T-helper 2 cell treated with Interferon-gamma antibody and Interleukin-4, amounts not matched to agents 5 μg/mL and 100 μg/mL, for 36 hours (primary cell): ENCODE measurements at regions not wholly inside any gene's neighbourhood (a gene's known extent, or its start where the extent isn't known, plus 50 kb on each side); places are given as distances from the start of the nearest gene placed in this dataset.
A peak's percentile ranks its signal among the peaks of the same experiment; 100 is the strongest.
"Not testable (repeated sequence)": the region's sequence is repeated elsewhere in the genome, so short reads cannot be mapped to it uniquely, and the experiment has no call there.

Experiments
- DNase-seq: peaks from one replicate; pipeline ENCODE4 v3.0.0; 2021; ENCODE audit warnings: low spot score
- H3K27ac Mint-ChIP-seq: one replicate; pipeline ENCODE4 v1.8.0; 2021; ENCODE audit warnings: mild to moderate bottlenecking, mixed read lengths
- H3K27me3 Mint-ChIP-seq: one replicate; pipeline ENCODE4 v1.8.0; 2021; ENCODE audit warnings: low read depth, mixed read lengths
- H3K36me3 Mint-ChIP-seq: one replicate; pipeline ENCODE4 v1.8.0; 2021; ENCODE audit warnings: low read depth, mixed read lengths
- H3K4me1 Mint-ChIP-seq: one replicate; pipeline ENCODE4 v1.8.0; 2021; ENCODE audit warnings: low read depth, mixed read lengths
- H3K4me3 Mint-ChIP-seq: one replicate; pipeline ENCODE4 v1.8.0; 2022; ENCODE audit warnings: mild to moderate bottlenecking, moderate library complexity, mixed read lengths
- H3K9me3 Mint-ChIP-seq: one replicate; pipeline ENCODE4 v1.8.0; 2021; ENCODE audit warnings: mixed read lengths

GRCh38 chr4:43089730-43090129, 197.2 kb downstream of the GRXCR1 start:
- H3K4me3 Mint-ChIP-seq = no peak overlapping the region
- peaks cover 4% of the 10 kb centered on the region for H3K9me3 Mint-ChIP-seq
- H3K27ac Mint-ChIP-seq = no peak overlapping the region
- DNase-seq = no peak
- H3K36me3 Mint-ChIP-seq = no peaks in the 10 kb centered on the region
- H3K27me3 Mint-ChIP-seq = no peaks in the 10 kb centered on the region
- H3K4me1 Mint-ChIP-seq = no peaks in the 10 kb centered on the region

DNA sequence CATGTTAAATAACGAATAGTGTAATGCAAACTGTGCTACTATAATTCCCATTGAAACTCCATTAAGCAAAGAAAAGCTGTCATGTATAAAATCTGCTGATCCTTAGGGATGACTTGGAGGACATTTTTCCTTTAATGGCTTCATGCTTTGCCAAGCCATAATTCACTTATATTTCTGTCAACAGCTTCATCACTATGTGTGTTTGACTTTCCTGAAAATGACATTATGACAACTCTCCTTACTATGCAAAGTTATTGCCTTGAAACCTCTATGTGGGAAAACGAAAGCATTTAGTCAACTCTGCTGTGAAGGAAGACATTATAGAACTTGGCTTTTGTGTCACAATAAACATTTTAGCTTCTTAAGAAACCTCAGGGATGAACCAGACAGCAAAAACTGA, 210.5 kb downstream of the GRXCR1 start:
- H3K4me3 Mint-ChIP-seq = no peak overlapping the region

GRCh38 chr4:43112139-43112538, 219.6 kb downstream of the GRXCR1 start:
- no peaks in the 10 kb centered on the region for H3K27me3 Mint-ChIP-seq
- no peaks in the 10 kb centered on the region for H3K36me3 Mint-ChIP-seq
- no peak overlapping the region for H3K27ac Mint-ChIP-seq
- H3K4me1 Mint-ChIP-seq = no peaks in the 10 kb centered on the region
- no peak for DNase-seq
- no peaks in the 10 kb centered on the region for H3K9me3 Mint-ChIP-seq
- H3K4me3 Mint-ChIP-seq = no peak overlapping the region

More for the DNA sequence above, 210.5 kb downstream of the GRXCR1 start:
- Mint-ChIP-seq H3K4me1 (no peaks in the 10 kb centered on the region), H3K27ac (no peak overlapping the region), H3K9me3 (peaks cover 3% of the 10 kb centered on the region), H3K36me3 (no peaks in the 10 kb centered on the region), H3K27me3 (no peaks in the 10 kb centered on the region)
- no peak for DNase-seq

GRCh38 chr4:43113196-43113595, 220.7 kb downstream of the GRXCR1 start:
- no peaks in the 10 kb centered on the region for H3K36me3 Mint-ChIP-seq
- no peaks in the 10 kb centered on the region for H3K27me3 Mint-ChIP-seq
- DNase-seq = no peak
- no peaks in the 10 kb centered on the region for H3K4me1 Mint-ChIP-seq
- H3K27ac Mint-ChIP-seq = no peak overlapping the region
- H3K4me3 Mint-ChIP-seq = no peak overlapping the region
- peaks cover 4% of the 10 kb centered on the region for H3K9me3 Mint-ChIP-seq

- no peak for DNase-seq
- H3K27ac Mint-ChIP-seq = no peak overlapping the region
- no peaks in the 10 kb centered on the region for H3K36me3 Mint-ChIP-seq
- no peaks in the 10 kb centered on the region for H3K4me1 Mint-ChIP-seq
- no peaks in the 10 kb centered on the region for H3K27me3 Mint-ChIP-seq
- H3K9me3 Mint-ChIP-seq = no peaks in the 10 kb centered on the region
- no peak overlapping the region for H3K4me3 Mint-ChIP-seq
Observed at GRCh38 chr4:43126595-43126994, 234.1 kb downstream of the GRXCR1 start.

DNA sequence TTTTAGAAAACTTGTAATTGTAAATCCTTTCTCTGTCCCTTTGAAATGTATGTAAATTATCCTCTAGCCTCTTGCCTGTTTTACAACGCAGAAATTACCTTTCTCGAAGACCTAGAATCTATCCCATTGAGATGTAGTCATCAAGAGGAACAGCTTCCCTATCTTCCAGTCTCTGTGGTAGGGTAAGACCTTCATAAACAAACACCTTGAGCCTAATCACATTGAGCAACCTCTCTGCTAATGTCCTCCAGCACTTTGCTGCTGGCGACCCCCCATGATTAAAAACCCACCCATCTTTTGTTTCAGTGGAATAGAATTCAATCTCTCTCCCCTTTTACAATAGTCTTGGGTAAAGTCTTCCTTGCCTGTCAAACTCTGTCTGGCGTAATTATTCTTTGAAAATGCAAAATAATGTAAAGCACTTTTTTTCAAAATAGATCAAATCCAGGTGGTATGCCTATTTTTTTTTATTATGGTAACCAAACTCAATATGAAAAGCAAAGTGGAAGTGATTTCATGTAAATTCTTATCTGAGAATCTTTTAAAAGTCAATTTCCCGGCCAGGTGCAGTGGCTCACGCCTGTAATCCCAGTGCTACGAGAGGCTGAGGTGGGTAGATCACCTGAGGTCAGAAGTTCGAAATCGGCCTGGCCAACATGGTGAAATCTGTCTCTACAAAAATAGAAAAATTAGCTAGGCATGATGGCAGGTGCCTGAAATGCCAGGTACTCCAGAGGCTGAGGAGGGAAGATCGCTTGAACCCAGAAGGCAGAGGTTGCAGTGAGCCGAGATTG, 237.9 kb downstream of the GRXCR1 start:
- H3K27me3 Mint-ChIP-seq = no peaks in the 10 kb centered on the region
- no peaks in the 10 kb centered on the region for H3K4me1 Mint-ChIP-seq
- no peaks in the 10 kb centered on the region for H3K9me3 Mint-ChIP-seq
- no peaks in the 10 kb centered on the region for H3K36me3 Mint-ChIP-seq
- no peak for DNase-seq
- H3K4me3 Mint-ChIP-seq = no peak overlapping the region
- H3K27ac Mint-ChIP-seq = no peak overlapping the region

DNA sequence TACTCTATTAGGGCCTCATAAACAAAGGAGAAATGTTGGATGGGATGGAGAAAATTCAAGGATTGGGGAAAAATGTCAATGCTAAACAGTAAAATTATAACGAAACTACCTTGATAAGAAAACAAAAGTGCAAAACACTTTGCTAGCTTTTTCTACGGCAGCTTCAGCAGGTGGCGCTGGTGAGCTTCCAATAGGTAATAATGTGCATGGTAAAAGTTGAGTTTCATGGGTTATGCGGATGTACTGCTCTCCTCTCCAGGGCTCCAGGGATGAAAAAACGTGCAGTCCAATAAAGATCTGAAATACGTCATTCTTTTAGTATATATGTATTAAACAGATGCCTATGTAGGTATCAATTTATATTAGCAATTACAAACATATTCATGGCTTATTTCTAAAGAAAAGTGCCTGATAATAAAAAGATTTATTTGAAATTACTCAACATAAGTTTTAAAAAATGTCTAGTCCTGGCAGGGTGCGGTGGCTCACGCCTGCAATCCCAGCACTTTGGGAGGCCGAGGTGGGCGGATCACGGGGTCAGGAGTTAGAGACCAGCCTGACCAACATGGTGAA, 239.6 kb downstream of the GRXCR1 start:
- Mint-ChIP-seq H3K4me3 (no peak overlapping the region), H3K9me3 (no peaks in the 10 kb centered on the region), H3K36me3 (no peaks in the 10 kb centered on the region), H3K4me1 (no peaks in the 10 kb centered on the region), H3K27me3 (no peaks in the 10 kb centered on the region), H3K27ac (no peak overlapping the region)
- peak; percentile 10 for DNase-seq

GRCh38 chr4:43133566-43133965, 241.1 kb downstream of the GRXCR1 start:
- H3K9me3 Mint-ChIP-seq = no peaks in the 10 kb centered on the region
- H3K27me3 Mint-ChIP-seq = no peaks in the 10 kb centered on the region
- no peak for DNase-seq
- no peak overlapping the region for H3K27ac Mint-ChIP-seq
- H3K36me3 Mint-ChIP-seq = no peaks in the 10 kb centered on the region
- H3K4me3 Mint-ChIP-seq = no peak overlapping the region
- H3K4me1 Mint-ChIP-seq = no peaks in the 10 kb centered on the region

DNA sequence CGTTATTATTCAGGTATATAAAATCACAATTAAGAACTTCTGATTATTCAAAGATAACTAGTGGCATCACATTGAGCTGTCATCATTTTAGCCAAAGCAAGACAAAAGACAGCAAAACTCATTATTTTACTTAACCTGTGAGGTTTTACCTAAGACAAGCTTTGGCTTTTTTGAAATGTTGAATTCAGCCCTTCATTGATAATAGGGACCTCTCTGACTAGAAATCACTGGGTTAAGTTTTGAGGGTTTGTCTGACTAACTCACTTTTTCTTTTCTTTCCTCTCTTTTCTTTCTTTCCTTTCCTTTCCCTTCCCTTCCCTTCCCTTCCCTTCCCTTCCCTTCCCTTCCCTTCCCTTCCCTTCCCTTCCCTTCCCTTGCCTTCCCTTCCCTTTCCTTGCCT, 244.2 kb downstream of the GRXCR1 start:
- no peak for DNase-seq
- H3K9me3 Mint-ChIP-seq = peaks cover 4% of the 10 kb centered on the region
- no peaks in the 10 kb centered on the region for H3K27me3 Mint-ChIP-seq
- H3K36me3 Mint-ChIP-seq = no peaks in the 10 kb centered on the region
- no peak overlapping the region for H3K4me3 Mint-ChIP-seq
- no peaks in the 10 kb centered on the region for H3K4me1 Mint-ChIP-seq
- no peak overlapping the region for H3K27ac Mint-ChIP-seq

- H3K27me3 Mint-ChIP-seq = no peaks in the 10 kb centered on the region
- H3K4me3 Mint-ChIP-seq = no peak overlapping the region
- H3K9me3 Mint-ChIP-seq = peaks cover 15% of the 10 kb centered on the region
- H3K27ac Mint-ChIP-seq = no peak overlapping the region
- DNase-seq = no peak
- H3K36me3 Mint-ChIP-seq = no peaks in the 10 kb centered on the region
- H3K4me1 Mint-ChIP-seq = no peaks in the 10 kb centered on the region
Observed at GRCh38 chr4:43146198-43146597, 253.7 kb downstream of the GRXCR1 start.

DNA sequence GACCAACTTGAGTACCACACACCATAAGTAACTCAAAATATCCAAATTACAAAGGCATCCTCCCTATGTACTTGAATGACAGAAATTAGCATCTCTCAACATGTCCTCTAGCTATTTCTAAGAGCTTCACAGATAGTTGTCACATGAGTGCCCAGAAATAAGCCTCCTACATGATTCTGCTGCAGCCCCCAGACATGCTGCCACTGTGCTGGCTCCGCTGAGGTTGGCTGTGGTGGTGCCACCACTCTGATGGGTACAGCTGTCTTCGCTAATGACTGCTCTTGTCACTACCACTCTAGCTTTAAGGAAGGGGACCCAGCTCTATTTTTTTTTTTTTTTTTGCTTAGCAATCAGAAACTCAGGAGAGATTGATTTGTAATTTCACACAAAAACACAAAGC, 256.0 kb downstream of the GRXCR1 start:
- Mint-ChIP-seq H3K4me1 (no peaks in the 10 kb centered on the region), H3K27me3 (no peaks in the 10 kb centered on the region), H3K36me3 (no peaks in the 10 kb centered on the region), H3K9me3 (peaks cover 25% of the 10 kb centered on the region), H3K4me3 (no peak overlapping the region), H3K27ac (no peak overlapping the region)
- no peak for DNase-seq

GRCh38 chr4:43163101-43163792, 270.7 kb downstream of the GRXCR1 start:
- Mint-ChIP-seq H3K4me1 (no peaks in the 10 kb centered on the region), H3K36me3 (no peaks in the 10 kb centered on the region), H3K9me3 (peaks cover 14% of the 10 kb centered on the region), H3K27me3 (no peaks in the 10 kb centered on the region), H3K4me3 (no peak overlapping the region), H3K27ac (no peak overlapping the region)
- no peak for DNase-seq

- no peak overlapping the region for H3K27ac Mint-ChIP-seq
- peaks cover 11% of the 10 kb centered on the region for H3K9me3 Mint-ChIP-seq
- H3K36me3 Mint-ChIP-seq = no peaks in the 10 kb centered on the region
- no peak for DNase-seq
- no peaks in the 10 kb centered on the region for H3K27me3 Mint-ChIP-seq
- no peaks in the 10 kb centered on the region for H3K4me1 Mint-ChIP-seq
- H3K4me3 Mint-ChIP-seq = no peak overlapping the region
Observed at GRCh38 chr4:43189741-43190140, 297.2 kb downstream of the GRXCR1 start.

DNA sequence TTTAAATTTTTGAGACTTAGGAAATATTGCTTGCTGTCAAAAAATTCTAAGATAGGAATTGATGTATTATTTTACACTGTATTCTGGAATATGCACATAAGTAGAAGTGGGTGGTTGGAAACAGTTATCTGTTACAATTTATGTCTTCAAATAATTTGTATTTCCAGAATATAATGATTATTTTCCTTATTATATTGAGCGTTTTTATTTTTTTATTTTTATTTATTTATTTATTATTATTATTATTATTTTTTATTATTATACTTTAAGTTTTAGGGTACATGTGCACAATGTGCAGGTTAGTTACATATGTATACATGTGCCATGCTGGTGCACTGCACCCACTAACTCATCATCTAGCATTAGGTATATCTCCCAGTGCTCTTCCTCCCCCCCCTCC, 320.1 kb downstream of the GRXCR1 start:
- H3K4me3 Mint-ChIP-seq, DNase-seq, H3K4me1 Mint-ChIP-seq, H3K27me3 Mint-ChIP-seq, H3K27ac Mint-ChIP-seq, H3K36me3 Mint-ChIP-seq: not testable (repeated sequence)
- peaks cover 16% of the 10 kb centered on the region for H3K9me3 Mint-ChIP-seq
